ENCODE measurements at regions not wholly inside any gene's neighbourhood (a gene's known extent, or its start where the extent isn't known, plus 50 kb on each side); places are given as distances from the start of the nearest gene placed in this dataset.

- no peak overlapping the region for H3K27ac ChIP-seq
- no peak overlapping the region for H3K4me3 ChIP-seq
- TF ChIP-seq POLR2AphosphoS5 (IDR thresholded peaks at IDR 0.05; ENCODE audit: borderline replicate concordance, low read depth, low read length) (no peak), FOXP2 (optimal IDR thresholded peaks at IDR 0.05; ENCODE audit: control extremely low read depth, extremely low read length, insufficient read depth) (no peak), EZH2 (IDR thresholded peaks at IDR 0.05) (no peak)
- DNase-seq (ENCODE audit: low read depth, low spot score): no peak
- no peaks in the 10 kb centered on the region for H3K9me3 ChIP-seq (ENCODE audit: low read depth, low read length)
- H3K36me3 ChIP-seq (ENCODE audit: insufficient read depth, low read length): no peaks in the 10 kb centered on the region
- no peak overlapping the region for H3K9ac ChIP-seq (ENCODE audit: insufficient read length)
Observed at GRCh38 chr10:90424730-90425129, 433.1 kb downstream of the HTR7 start.

GRCh38 chr10:90430186-90430585 is 427.7 kb downstream of the HTR7 start:
- no peak overlapping the region for H3K27ac ChIP-seq
- no peak overlapping the region for H3K9ac ChIP-seq (ENCODE audit: insufficient read length)
- DNase-seq (ENCODE audit: low read depth, low spot score): no peak
- no peak for TF ChIP-seq FOXP2 (optimal IDR thresholded peaks at IDR 0.05; ENCODE audit: control extremely low read depth, extremely low read length, insufficient read depth)
- no peak for TF ChIP-seq POLR2AphosphoS5 (IDR thresholded peaks at IDR 0.05; ENCODE audit: borderline replicate concordance, low read depth, low read length)
- TF ChIP-seq EZH2 (IDR thresholded peaks at IDR 0.05): no peak
- H3K36me3 ChIP-seq (ENCODE audit: insufficient read depth, low read length): no peaks in the 10 kb centered on the region
- no peaks in the 10 kb centered on the region for H3K9me3 ChIP-seq (ENCODE audit: low read depth, low read length)
- no peak overlapping the region for H3K4me3 ChIP-seq

GRCh38 chr10:90432866-90433265 is 425.0 kb downstream of the HTR7 start:
- no peak for DNase-seq (ENCODE audit: low read depth, low spot score)
- TF ChIP-seq POLR2AphosphoS5 (IDR thresholded peaks at IDR 0.05; ENCODE audit: borderline replicate concordance, low read depth, low read length) (no peak), EZH2 (IDR thresholded peaks at IDR 0.05) (no peak), FOXP2 (optimal IDR thresholded peaks at IDR 0.05; ENCODE audit: control extremely low read depth, extremely low read length, insufficient read depth) (no peak)
- no peak overlapping the region for H3K4me3 ChIP-seq

GRCh38 chr10:90435296-90435695 is 422.5 kb downstream of the HTR7 start:
- H3K9ac ChIP-seq (ENCODE audit: insufficient read length): no peak overlapping the region
- H3K9me3 ChIP-seq (ENCODE audit: low read depth, low read length): no peaks in the 10 kb centered on the region
- no peaks in the 10 kb centered on the region for H3K36me3 ChIP-seq (ENCODE audit: insufficient read depth, low read length)
- H3K27ac ChIP-seq: no peak overlapping the region
- no peak overlapping the region for H3K4me3 ChIP-seq
- TF ChIP-seq POLR2AphosphoS5 (IDR thresholded peaks at IDR 0.05; ENCODE audit: borderline replicate concordance, low read depth, low read length): no peak
- TF ChIP-seq FOXP2 (optimal IDR thresholded peaks at IDR 0.05; ENCODE audit: control extremely low read depth, extremely low read length, insufficient read depth): no peak
- TF ChIP-seq EZH2 (IDR thresholded peaks at IDR 0.05): no peak
- no peak for DNase-seq (ENCODE audit: low read depth, low spot score)

More at GRCh38 chr10:90432866-90433265, 425.0 kb downstream of the HTR7 start:
- no peaks in the 10 kb centered on the region for H3K36me3 ChIP-seq (ENCODE audit: insufficient read depth, low read length)
- H3K9me3 ChIP-seq (ENCODE audit: low read depth, low read length): no peaks in the 10 kb centered on the region
- H3K27ac ChIP-seq: no peak overlapping the region
- H3K9ac ChIP-seq (ENCODE audit: insufficient read length): no peak overlapping the region

GRCh38 chr10:90437452-90437851 is 420.4 kb downstream of the HTR7 start:
- Histone ChIP-seq H3K36me3 (ENCODE audit: insufficient read depth, low read length) (no peaks in the 10 kb centered on the region), H3K9me3 (ENCODE audit: low read depth, low read length) (no peaks in the 10 kb centered on the region), H3K27ac (no peak overlapping the region), H3K4me3 (no peak overlapping the region), H3K9ac (ENCODE audit: insufficient read length) (no peak overlapping the region)
- TF ChIP-seq POLR2AphosphoS5 (IDR thresholded peaks at IDR 0.05; ENCODE audit: borderline replicate concordance, low read depth, low read length) (no peak), EZH2 (IDR thresholded peaks at IDR 0.05) (no peak), FOXP2 (optimal IDR thresholded peaks at IDR 0.05; ENCODE audit: control extremely low read depth, extremely low read length, insufficient read depth) (no peak)
- no peak for DNase-seq (ENCODE audit: low read depth, low spot score)

GRCh38 chr10:90440870-90441269 is 417.0 kb downstream of the HTR7 start:
- H3K27ac ChIP-seq: no peak overlapping the region

GRCh38 chr10:90443342-90443741 is 414.5 kb downstream of the HTR7 start:
- Histone ChIP-seq H3K27ac (no peak overlapping the region), H3K9ac (ENCODE audit: insufficient read length) (no peak overlapping the region), H3K4me3 (no peak overlapping the region), H3K9me3 (ENCODE audit: low read depth, low read length) (no peaks in the 10 kb centered on the region), H3K36me3 (ENCODE audit: insufficient read depth, low read length) (no peaks in the 10 kb centered on the region)
- TF ChIP-seq EZH2 (IDR thresholded peaks at IDR 0.05) (no peak), FOXP2 (optimal IDR thresholded peaks at IDR 0.05; ENCODE audit: control extremely low read depth, extremely low read length, insufficient read depth) (no peak), POLR2AphosphoS5 (IDR thresholded peaks at IDR 0.05; ENCODE audit: borderline replicate concordance, low read depth, low read length) (no peak)
- DNase-seq (ENCODE audit: low read depth, low spot score): no peak

More at GRCh38 chr10:90440870-90441269, 417.0 kb downstream of the HTR7 start:
- no peaks in the 10 kb centered on the region for H3K36me3 ChIP-seq (ENCODE audit: insufficient read depth, low read length)
- TF ChIP-seq EZH2 (IDR thresholded peaks at IDR 0.05) (no peak), FOXP2 (optimal IDR thresholded peaks at IDR 0.05; ENCODE audit: control extremely low read depth, extremely low read length, insufficient read depth) (no peak), POLR2AphosphoS5 (IDR thresholded peaks at IDR 0.05; ENCODE audit: borderline replicate concordance, low read depth, low read length) (no peak)
- DNase-seq (ENCODE audit: low read depth, low spot score): no peak
- no peak overlapping the region for H3K4me3 ChIP-seq
- H3K9ac ChIP-seq (ENCODE audit: insufficient read length): no peak overlapping the region
- no peaks in the 10 kb centered on the region for H3K9me3 ChIP-seq (ENCODE audit: low read depth, low read length)

- Histone ChIP-seq H3K36me3 (ENCODE audit: insufficient read depth, low read length) (no peaks in the 10 kb centered on the region), H3K9me3 (ENCODE audit: low read depth, low read length) (no peaks in the 10 kb centered on the region), H3K9ac (ENCODE audit: insufficient read length) (no peak overlapping the region), H3K27ac (no peak overlapping the region), H3K4me3 (no peak overlapping the region)
- TF ChIP-seq EZH2 (IDR thresholded peaks at IDR 0.05) (no peak), FOXP2 (optimal IDR thresholded peaks at IDR 0.05; ENCODE audit: control extremely low read depth, extremely low read length, insufficient read depth) (no peak), POLR2AphosphoS5 (IDR thresholded peaks at IDR 0.05; ENCODE audit: borderline replicate concordance, low read depth, low read length) (no peak)
- no peak for DNase-seq (ENCODE audit: low read depth, low spot score)
Observed at GRCh38 chr10:90447831-90448230, 410.0 kb downstream of the HTR7 start.

- no peaks in the 10 kb centered on the region for H3K36me3 ChIP-seq (ENCODE audit: insufficient read depth, low read length)
- no peak overlapping the region for H3K9ac ChIP-seq (ENCODE audit: insufficient read length)
- H3K4me3 ChIP-seq: no peak overlapping the region
- no peak for TF ChIP-seq EZH2 (IDR thresholded peaks at IDR 0.05)
- TF ChIP-seq POLR2AphosphoS5 (IDR thresholded peaks at IDR 0.05; ENCODE audit: borderline replicate concordance, low read depth, low read length): no peak
- no peak for TF ChIP-seq FOXP2 (optimal IDR thresholded peaks at IDR 0.05; ENCODE audit: control extremely low read depth, extremely low read length, insufficient read depth)
- no peak overlapping the region for H3K27ac ChIP-seq
- no peak for DNase-seq (ENCODE audit: low read depth, low spot score)
- H3K9me3 ChIP-seq (ENCODE audit: low read depth, low read length): no peaks in the 10 kb centered on the region
Observed at GRCh38 chr10:90450797-90451196, 407.0 kb downstream of the HTR7 start.
